ENCODE measurements at regions not wholly inside any gene's neighbourhood (a gene's known extent, or its start where the extent isn't known, plus 50 kb on each side); places are given as distances from the start of the nearest gene placed in this dataset.

DNA sequence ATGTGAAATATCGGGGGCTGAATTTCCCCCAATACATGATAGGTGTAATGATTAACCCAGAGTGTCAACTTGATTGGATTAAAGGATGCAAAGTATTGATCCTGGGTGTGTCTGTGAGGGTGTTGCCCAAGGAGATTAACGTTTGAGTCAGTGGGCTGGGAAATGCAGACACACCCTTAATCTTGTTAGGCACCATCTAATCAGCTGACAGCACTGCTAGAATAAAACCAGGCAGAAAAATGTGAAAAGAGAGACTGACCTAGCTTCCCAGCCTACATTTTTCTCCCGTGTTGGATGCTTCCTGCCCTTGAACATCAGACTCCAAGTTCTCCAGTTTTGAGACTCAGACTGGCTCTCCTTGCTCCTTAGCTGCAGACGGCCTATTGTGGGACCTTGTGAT lies 247.8 kb downstream of the OTOL1 start:
- H2AFZ ChIP-seq (ENCODE audit: low read depth, low read length, poor library complexity, severe bottlenecking), result no peak overlapping the region
- CTCF ChIA-PET, result no interaction called here

More for the DNA sequence above, 247.8 kb downstream of the OTOL1 start:
- no peaks in the 10 kb centered on the region for H3K27me3 ChIP-seq (ENCODE audit: insufficient read depth, low read length)
- H3K4me3 ChIP-seq (replicated peaks in 1 of 2; ENCODE audit: low read depth in 1 of 2, low read length in 2 of 2), result no peak overlapping the region
- ChIA-PET RAD21 (ENCODE audit: low non-redundant PET in 1 of 2, low total read pairs in 2 of 2, uncharacterized antibody in 2 of 2, unreplicated experiment in 2 of 2) (no interaction called here), POLR2A (no interaction called here)
- DNase-seq (ENCODE audit: low read depth, low spot score) (no peak), ATAC-seq (no peak)
- no peak for TF ChIP-seq SIN3A (IDR thresholded peaks at IDR 0.05; ENCODE audit: low read depth)
- TF ChIP-seq RAD21 (IDR thresholded peaks at IDR 0.05; ENCODE audit: low read depth), result no peak
- TF ChIP-seq ZNF274 (IDR thresholded peaks at IDR 0.05; ENCODE audit: low read depth, low read length), result no peak
- TF ChIP-seq ELF1 (IDR thresholded peaks at IDR 0.05; ENCODE audit: borderline replicate concordance, low read depth), result no peak
- TF ChIP-seq, protein P1, sequence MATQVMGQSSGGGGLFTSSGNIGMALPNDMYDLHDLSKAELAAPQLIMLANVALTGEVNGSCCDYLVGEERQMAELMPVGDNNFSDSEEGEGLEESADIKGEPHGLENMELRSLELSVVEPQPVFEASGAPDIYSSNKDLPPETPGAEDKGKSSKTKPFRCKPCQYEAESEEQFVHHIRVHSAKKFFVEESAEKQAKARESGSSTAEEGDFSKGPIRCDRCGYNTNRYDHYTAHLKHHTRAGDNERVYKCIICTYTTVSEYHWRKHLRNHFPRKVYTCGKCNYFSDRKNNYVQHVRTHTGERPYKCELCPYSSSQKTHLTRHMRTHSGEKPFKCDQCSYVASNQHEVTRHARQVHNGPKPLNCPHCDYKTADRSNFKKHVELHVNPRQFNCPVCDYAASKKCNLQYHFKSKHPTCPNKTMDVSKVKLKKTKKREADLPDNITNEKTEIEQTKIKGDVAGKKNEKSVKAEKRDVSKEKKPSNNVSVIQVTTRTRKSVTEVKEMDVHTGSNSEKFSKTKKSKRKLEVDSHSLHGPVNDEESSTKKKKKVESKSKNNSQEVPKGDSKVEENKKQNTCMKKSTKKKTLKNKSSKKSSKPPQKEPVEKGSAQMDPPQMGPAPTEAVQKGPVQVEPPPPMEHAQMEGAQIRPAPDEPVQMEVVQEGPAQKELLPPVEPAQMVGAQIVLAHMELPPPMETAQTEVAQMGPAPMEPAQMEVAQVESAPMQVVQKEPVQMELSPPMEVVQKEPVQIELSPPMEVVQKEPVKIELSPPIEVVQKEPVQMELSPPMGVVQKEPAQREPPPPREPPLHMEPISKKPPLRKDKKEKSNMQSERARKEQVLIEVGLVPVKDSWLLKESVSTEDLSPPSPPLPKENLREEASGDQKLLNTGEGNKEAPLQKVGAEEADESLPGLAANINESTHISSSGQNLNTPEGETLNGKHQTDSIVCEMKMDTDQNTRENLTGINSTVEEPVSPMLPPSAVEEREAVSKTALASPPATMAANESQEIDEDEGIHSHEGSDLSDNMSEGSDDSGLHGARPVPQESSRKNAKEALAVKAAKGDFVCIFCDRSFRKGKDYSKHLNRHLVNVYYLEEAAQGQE (IDR thresholded peaks at IDR 0.05; ENCODE audit: low read depth), result no peak
- TF ChIP-seq EZH2phosphoT487 (IDR thresholded peaks at IDR 0.05; ENCODE audit: borderline replicate concordance), result no peak
- TF ChIP-seq, protein P2, sequence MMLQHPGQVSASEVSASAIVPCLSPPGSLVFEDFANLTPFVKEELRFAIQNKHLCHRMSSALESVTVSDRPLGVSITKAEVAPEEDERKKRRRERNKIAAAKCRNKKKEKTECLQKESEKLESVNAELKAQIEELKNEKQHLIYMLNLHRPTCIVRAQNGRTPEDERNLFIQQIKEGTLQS (IDR thresholded peaks at IDR 0.05), result no peak
- no peak for TF ChIP-seq POLR2AphosphoS5 (IDR thresholded peaks at IDR 0.05; ENCODE audit: low read depth, low read length)
- TF ChIP-seq SRF (IDR thresholded peaks at IDR 0.05; ENCODE audit: low read depth), result no peak
- TF ChIP-seq, protein P3, sequence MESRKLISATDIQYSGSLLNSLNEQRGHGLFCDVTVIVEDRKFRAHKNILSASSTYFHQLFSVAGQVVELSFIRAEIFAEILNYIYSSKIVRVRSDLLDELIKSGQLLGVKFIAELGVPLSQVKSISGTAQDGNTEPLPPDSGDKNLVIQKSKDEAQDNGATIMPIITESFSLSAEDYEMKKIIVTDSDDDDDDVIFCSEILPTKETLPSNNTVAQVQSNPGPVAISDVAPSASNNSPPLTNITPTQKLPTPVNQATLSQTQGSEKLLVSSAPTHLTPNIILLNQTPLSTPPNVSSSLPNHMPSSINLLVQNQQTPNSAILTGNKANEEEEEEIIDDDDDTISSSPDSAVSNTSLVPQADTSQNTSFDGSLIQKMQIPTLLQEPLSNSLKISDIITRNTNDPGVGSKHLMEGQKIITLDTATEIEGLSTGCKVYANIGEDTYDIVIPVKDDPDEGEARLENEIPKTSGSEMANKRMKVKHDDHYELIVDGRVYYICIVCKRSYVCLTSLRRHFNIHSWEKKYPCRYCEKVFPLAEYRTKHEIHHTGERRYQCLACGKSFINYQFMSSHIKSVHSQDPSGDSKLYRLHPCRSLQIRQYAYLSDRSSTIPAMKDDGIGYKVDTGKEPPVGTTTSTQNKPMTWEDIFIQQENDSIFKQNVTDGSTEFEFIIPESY (IDR thresholded peaks at IDR 0.05; ENCODE audit: extremely low read depth, insufficient replicate concordance, low read length), result no peak
- TF ChIP-seq TCF7L2 (IDR thresholded peaks at IDR 0.05; ENCODE audit: borderline replicate concordance, extremely low read depth, insufficient read depth, insufficient read length), result no peak
- no peak for TF ChIP-seq JUND (IDR thresholded peaks at IDR 0.05)
- TF ChIP-seq, protein P4, sequence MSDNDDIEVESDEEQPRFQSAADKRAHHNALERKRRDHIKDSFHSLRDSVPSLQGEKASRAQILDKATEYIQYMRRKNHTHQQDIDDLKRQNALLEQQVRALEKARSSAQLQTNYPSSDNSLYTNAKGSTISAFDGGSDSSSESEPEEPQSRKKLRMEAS (IDR thresholded peaks at IDR 0.05), result no peak
- no peak for TF ChIP-seq POLR2A (IDR thresholded peaks at IDR 0.05; ENCODE audit: borderline replicate concordance, extremely low read depth, insufficient read depth, insufficient read length)
- no peak for TF ChIP-seq EGR1 (IDR thresholded peaks at IDR 0.05; ENCODE audit: low read depth)
- TF ChIP-seq FOSL1 (IDR thresholded peaks at IDR 0.05; ENCODE audit: low read depth), result no peak
- TF ChIP-seq CBX3 (IDR thresholded peaks at IDR 0.05; ENCODE audit: low read depth), result no peak
- no peaks in the 10 kb centered on the region for H3K79me2 ChIP-seq (ENCODE audit: insufficient read depth, low read length)
- no peaks in the 10 kb centered on the region for H3K36me3 ChIP-seq (ENCODE audit: control insufficient read depth in 1 of 2, insufficient read depth in 2 of 2, low read length in 2 of 2)
- H3K9me2 ChIP-seq (ENCODE audit: insufficient read depth), result no peaks in the 10 kb centered on the region
- no peak overlapping the region for H3K4me2 ChIP-seq (ENCODE audit: low read length)
- no peaks in the 10 kb centered on the region for H3K4me1 ChIP-seq (ENCODE audit: control insufficient read depth in 1 of 2, insufficient read depth in 2 of 2, low read length in 2 of 2)
- BruUV-seq (replicated peaks), result no TSS peak
- no peaks in the 10 kb centered on the region for H3K9me3 ChIP-seq (ENCODE audit: control insufficient read depth in 1 of 2, insufficient read depth in 1 of 2, low read depth in 1 of 2, low read length in 2 of 2)
- no peaks in the 10 kb centered on the region for H4K20me1 ChIP-seq (ENCODE audit: insufficient read depth)
- intact Hi-C loops (cut with micrococcal nuclease), result no loop called here
- H3K9ac ChIP-seq (ENCODE audit: low read length), result no peak overlapping the region
- no peak overlapping the region for H3K27ac ChIP-seq (ENCODE audit: low read depth, low read length)

All from HCT116 (cell line).